K562 (cell line): ENCODE measurements at regions not wholly inside any gene's neighbourhood (a gene's known extent, or its start where the extent isn't known, plus 50 kb on each side); places are given as distances from the start of the nearest gene placed in this dataset.

Experiments used
- CTCF ChIP-seq, 3 experiments: IDR thresholded peaks in 2 of 3; conservative IDR thresholded peaks in 1 of 3; 2 replicates each; pipeline ENCODE4 v1.5.1; 2011 to 2012; ENCODE audit warnings: low read length in 3 of 3, mild to moderate bottlenecking in 3 of 3, control low read depth in 2 of 3, improper control_type of control experiment in 1 of 3, inconsistent platforms in 1 of 3, low read depth in 1 of 3, mixed read lengths in 1 of 3, moderate library complexity in 1 of 3; ENCODE audit not compliant: insufficient read depth in 2 of 3
- ESRRA ChIP-seq: fragments of 450-650 bp; IDR thresholded peaks from 2 replicates; pipeline ENCODE4 v1.6.1; 2014; ENCODE audit warnings: low read depth, mild to moderate bottlenecking, moderate library complexity, borderline replicate concordance
- MAX ChIP-seq: sonication (generic); formaldehyde crosslinking; IDR thresholded peaks from 2 replicates; pipeline ENCODE4 v1.9.0; 2022; ENCODE audit warnings: mild to moderate bottlenecking, missing genetic modification reagents
- MXD1 ChIP-seq: fragments of 250-450 bp; sonication (Bioruptor Pico); IDR thresholded peaks from 2 replicates; pipeline ENCODE4 v1.8.0; 2021; ENCODE audit warnings: borderline replicate concordance, mild to moderate bottlenecking, moderate library complexity; ENCODE audit not compliant: poor library complexity, severe bottlenecking
- REST ChIP-seq, 2 experiments: fragments of 450-650 bp; formaldehyde crosslinking in 1 of 2; IDR thresholded peaks; 2 replicates each; pipeline versions ENCODE4 v1.4.0 to v1.6.1; 2014 to 2020; ENCODE audit warnings: mild to moderate bottlenecking in 2 of 2, borderline replicate concordance in 1 of 2, low read depth in 1 of 2
- SP1 ChIP-seq: sonication (generic); formaldehyde crosslinking; IDR thresholded peaks from 2 replicates; pipeline ENCODE4 v1.8.1; 2022; ENCODE audit warnings: mild to moderate bottlenecking, missing genetic modification reagents
- SREBF2 ChIP-seq: sonication (generic); formaldehyde crosslinking; IDR thresholded peaks from 2 replicates; pipeline ENCODE4 v1.4.0; 2020; ENCODE audit warnings: mild to moderate bottlenecking, missing genetic modification reagents
- TCF7L2 ChIP-seq: fragments of 150-350 bp; IDR thresholded peaks from 2 replicates; pipeline ENCODE4 v1.6.1; 2016; ENCODE audit warnings: low read depth, mild to moderate bottlenecking, low read length, moderate library complexity
- ZC3H4 ChIP-seq: sonication (generic); formaldehyde crosslinking; IDR thresholded peaks from 2 replicates; pipeline ENCODE4 v1.9.0; 2021; ENCODE audit warnings: missing genetic modification reagents, borderline replicate concordance
- ZFP1 ChIP-seq: fragments of 450-650 bp; formaldehyde crosslinking; IDR thresholded peaks from 2 replicates; pipeline ENCODE4 v1.4.0; 2020; ENCODE audit warnings: mild to moderate bottlenecking, mixed read lengths
- ZNF239 ChIP-seq: fragments of 250-450 bp; sonication (Bioruptor Pico); IDR thresholded peaks from 2 replicates; pipeline ENCODE4 v1.4.0; 2020; ENCODE audit warnings: mild to moderate bottlenecking
- ZNF407 ChIP-seq: fragments of 450-650 bp; IDR thresholded peaks from 2 replicates; pipeline ENCODE4 v1.6.1; 2016; ENCODE audit warnings: low read depth

- no peak for TF ChIP-seq CTCF (IDR thresholded peaks at IDR 0.05 in 2 of 3, conservative IDR thresholded peaks at IDR 0.05 in 1 of 3; ENCODE audit: insufficient read depth in 2 of 3, low read depth in 1 of 3, low read length in 3 of 3)
- no peak for TF ChIP-seq SREBF2 (CRISPR knock-in tag)
- TF ChIP-seq TCF7L2 = no peak
- no peak for TF ChIP-seq MXD1 (CRISPR knock-in tag)
- TF ChIP-seq ZNF239 (CRISPR knock-in tag) = no peak
- TF ChIP-seq SP1 (CRISPR knock-in tag) = no peak
- no peak for TF ChIP-seq ZC3H4 (CRISPR knock-in tag)
- TF ChIP-seq REST (IDR thresholded peaks at IDR 0.05; ENCODE audit: borderline replicate concordance) = no peak
- no peak for TF ChIP-seq REST (CRISPR knock-in tag; IDR thresholded peaks at IDR 0.05; ENCODE audit: low read depth)
- TF ChIP-seq MAX (CRISPR knock-in tag) = no peak
- no peak for TF ChIP-seq ZFP1 (CRISPR knock-in tag)
- TF ChIP-seq ESRRA = no peak
- TF ChIP-seq ZNF407 = no peak
Observed at GRCh38 chr6:26300359-26300758, 64.6 kb upstream of the BTN3A2 start.
